GM19351 (cell line): ENCODE measurements at regions not wholly inside any gene's neighbourhood (a gene's known extent, or its start where the extent isn't known, plus 50 kb on each side); places are given as distances from the start of the nearest gene placed in this dataset.
"Not testable (repeated sequence)": the region's sequence is repeated elsewhere in the genome, so short reads cannot be mapped to it uniquely, and the experiment has no call there.

Source experiments
- ATAC-seq: cut with Tn5 transposase; IDR thresholded peaks from one replicate; pipeline ENCODE4 v1.9.1; 2021; ENCODE audit warnings: mild to moderate bottlenecking, moderate library complexity; ENCODE audit not compliant: unreplicated experiment

GRCh38 chr13:90713441-90714133, 633.9 kb upstream of the MIR17HG start:
- ATAC-seq = no peak

GRCh38 chr13:90715485-90715884, 632.0 kb upstream of the MIR17HG start:
- ATAC-seq = no peak

GRCh38 chr13:90717451-90717936, 630.0 kb upstream of the MIR17HG start:
- ATAC-seq = no peak

- no peak for ATAC-seq
Measured at GRCh38 chr13:90719461-90719860, 628.0 kb upstream of the MIR17HG start.

GRCh38 chr13:90721937-90722336, 625.5 kb upstream of the MIR17HG start:
- no peak for ATAC-seq

- ATAC-seq = no peak
Measured at GRCh38 chr13:90723381-90723780, 624.1 kb upstream of the MIR17HG start.

GRCh38 chr13:90726375-90726774, 621.1 kb upstream of the MIR17HG start:
- ATAC-seq = no peak

- ATAC-seq = no peak
Measured at GRCh38 chr13:90732049-90732448, 615.4 kb upstream of the MIR17HG start.

- not testable (repeated sequence) for ATAC-seq
Measured at GRCh38 chr13:90734497-90734896, 613.0 kb upstream of the MIR17HG start.

GRCh38 chr13:90738881-90739280, 608.6 kb upstream of the MIR17HG start:
- ATAC-seq = no peak

- ATAC-seq = no peak
Measured at GRCh38 chr13:90740099-90740498, 607.4 kb upstream of the MIR17HG start.

- no peak for ATAC-seq
Measured at GRCh38 chr13:90742381-90742780, 605.1 kb upstream of the MIR17HG start.

- ATAC-seq = no peak
Measured at GRCh38 chr13:90746230-90746629, 601.3 kb upstream of the MIR17HG start.

GRCh38 chr13:90750021-90750420, 597.5 kb upstream of the MIR17HG start:
- ATAC-seq = no peak

GRCh38 chr13:90751026-90751425, 596.5 kb upstream of the MIR17HG start:
- ATAC-seq = no peak

GRCh38 chr13:90752070-90752469, 595.4 kb upstream of the MIR17HG start:
- ATAC-seq = no peak

- ATAC-seq = no peak
Measured at GRCh38 chr13:90757127-90757680, 590.3 kb upstream of the MIR17HG start.

- no peak for ATAC-seq
Measured at GRCh38 chr13:90760639-90761038, 586.8 kb upstream of the MIR17HG start.

GRCh38 chr13:90763476-90764150, 583.9 kb upstream of the MIR17HG start:
- ATAC-seq = no peak

GRCh38 chr13:90766386-90766902, 581.0 kb upstream of the MIR17HG start:
- ATAC-seq = no peak

- no peak for ATAC-seq
Measured at GRCh38 chr13:90768116-90768515, 579.4 kb upstream of the MIR17HG start.

GRCh38 chr13:90769387-90769786, 578.1 kb upstream of the MIR17HG start:
- no peak for ATAC-seq
